GM18861 (cell line): ENCODE measurements at regions not wholly inside any gene's neighbourhood (a gene's known extent, or its start where the extent isn't known, plus 50 kb on each side); places are given as distances from the start of the nearest gene placed in this dataset.
"Not testable (repeated sequence)": the region's sequence is repeated elsewhere in the genome, so short reads cannot be mapped to it uniquely, and the experiment has no call there.

ENCODE experiments used
- ATAC-seq: cut with Tn5 transposase; IDR thresholded peaks from one replicate; pipeline ENCODE4 v1.9.1; 2021; ENCODE audit not compliant: unreplicated experiment

DNA sequence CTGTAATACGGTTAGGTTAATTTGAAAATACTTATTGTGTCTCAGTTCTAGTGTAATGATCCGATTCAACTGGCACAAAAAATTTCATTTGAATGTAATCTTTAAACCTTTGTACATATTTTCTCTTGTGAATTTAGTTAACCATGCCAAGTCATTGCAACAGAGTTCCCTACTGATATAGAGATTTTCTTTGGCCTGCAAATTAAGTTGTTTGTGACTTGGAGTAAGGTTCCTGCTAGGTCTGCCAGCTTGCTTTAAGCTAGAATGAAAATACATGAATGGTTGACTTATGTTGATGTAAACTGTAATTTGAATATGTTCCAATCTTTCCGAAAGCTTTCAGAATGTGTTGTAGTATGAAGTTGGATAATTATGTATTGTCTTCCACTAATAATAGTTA, 1004.1 kb upstream of the EDIL3 start:
- no peak for ATAC-seq

DNA sequence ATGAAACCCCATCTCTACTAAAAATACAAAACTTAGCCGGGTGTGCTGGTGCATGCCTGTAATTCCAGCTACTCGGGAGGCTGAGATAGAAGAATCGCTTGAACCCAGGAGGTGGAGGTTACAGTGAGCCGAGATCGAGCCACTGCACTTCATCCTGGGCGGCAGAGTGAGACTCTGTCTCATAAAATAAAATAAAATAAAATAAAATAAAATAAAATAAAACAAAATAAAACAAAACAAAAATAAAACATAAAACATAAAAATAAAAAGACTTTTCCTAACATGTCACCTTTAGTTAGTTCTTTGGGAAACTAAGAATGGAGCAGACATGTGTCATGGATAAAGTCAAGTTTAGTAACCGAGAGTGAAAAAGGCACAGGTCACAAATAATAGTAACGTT, 1007.6 kb upstream of the EDIL3 start:
- ATAC-seq = not testable (repeated sequence)

DNA sequence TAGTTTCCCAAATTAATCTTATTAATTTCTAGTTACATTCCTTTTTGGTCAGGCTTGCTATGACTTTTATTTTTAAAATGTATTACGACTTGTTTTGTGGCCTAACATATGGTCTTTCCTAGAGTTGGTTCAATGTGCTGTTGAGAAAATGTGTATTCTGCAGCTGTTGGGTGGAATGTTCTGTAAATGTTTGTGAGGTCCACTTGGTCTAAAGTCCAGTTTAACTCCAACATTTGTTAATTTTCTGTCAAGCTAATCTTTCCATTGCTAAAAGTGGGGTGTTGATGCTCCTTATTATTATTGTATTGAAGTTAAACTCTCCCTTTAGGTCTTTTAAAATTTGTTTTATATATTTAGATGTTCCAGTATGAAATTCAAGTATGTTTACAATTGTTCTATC, 1010.8 kb upstream of the EDIL3 start:
- ATAC-seq = no peak

DNA sequence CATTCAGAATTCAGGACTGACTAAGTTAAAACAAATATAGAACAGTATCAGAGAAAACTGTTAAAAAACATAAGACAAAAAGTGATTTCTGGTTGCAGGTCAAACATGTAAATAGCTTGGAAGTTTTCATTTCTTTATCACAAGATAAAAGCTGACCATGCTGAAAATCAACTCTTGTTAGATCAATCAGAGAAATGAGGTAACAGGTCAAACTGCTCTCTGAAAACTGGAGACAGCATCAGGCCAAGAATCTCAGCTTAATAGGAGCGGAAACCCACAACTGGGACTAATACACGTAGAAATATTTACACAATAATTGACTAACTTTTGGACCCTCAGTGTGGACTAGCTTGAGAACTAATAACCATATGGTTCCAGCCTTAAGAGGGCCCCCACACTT, 1012.8 kb upstream of the EDIL3 start:
- ATAC-seq = no peak

DNA sequence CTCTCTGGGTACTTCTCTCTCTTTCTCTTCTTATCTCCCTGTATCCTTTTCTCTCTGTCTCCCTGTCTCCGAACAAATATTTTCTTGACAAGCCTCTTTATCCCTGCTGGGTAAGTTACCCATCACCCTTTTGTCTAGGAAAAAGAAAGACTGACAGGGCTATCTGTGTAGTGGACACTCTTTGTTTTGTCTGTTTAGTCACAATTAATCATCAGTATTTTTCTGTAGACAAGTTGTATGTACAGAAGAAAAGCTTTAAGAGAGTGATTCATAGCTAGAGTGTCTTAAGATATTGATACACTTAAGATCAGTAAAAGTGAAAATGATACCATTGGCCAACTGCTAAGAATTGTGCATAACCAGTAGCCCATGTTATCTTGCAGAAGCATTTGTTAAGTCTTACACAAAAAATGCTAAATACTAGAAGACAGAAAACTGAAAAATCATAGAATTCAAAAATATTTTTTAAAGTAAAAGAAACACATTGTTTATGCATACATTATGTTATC, 1043.8 kb upstream of the EDIL3 start:
- ATAC-seq = no peak

DNA sequence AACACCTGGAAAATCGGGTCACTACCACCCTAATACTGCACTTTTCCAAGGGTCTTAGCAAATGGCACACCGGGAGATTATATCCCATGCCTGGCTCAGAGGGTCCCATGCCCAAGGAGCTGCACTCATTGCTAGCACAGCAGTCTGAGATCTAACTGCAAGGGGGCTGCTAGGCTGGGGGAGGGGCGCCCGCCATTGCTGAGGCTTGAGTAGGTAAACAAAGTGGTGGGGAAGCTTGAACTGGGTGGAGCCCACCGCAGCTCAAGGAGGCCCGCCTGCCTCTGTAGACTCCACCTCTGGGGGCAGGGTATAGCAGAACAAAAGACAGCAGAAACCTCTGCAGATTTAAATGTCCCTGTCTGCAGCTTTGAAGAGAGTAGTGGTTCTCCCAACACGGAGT, 1047.0 kb upstream of the EDIL3 start:
- ATAC-seq = not testable (repeated sequence)

DNA sequence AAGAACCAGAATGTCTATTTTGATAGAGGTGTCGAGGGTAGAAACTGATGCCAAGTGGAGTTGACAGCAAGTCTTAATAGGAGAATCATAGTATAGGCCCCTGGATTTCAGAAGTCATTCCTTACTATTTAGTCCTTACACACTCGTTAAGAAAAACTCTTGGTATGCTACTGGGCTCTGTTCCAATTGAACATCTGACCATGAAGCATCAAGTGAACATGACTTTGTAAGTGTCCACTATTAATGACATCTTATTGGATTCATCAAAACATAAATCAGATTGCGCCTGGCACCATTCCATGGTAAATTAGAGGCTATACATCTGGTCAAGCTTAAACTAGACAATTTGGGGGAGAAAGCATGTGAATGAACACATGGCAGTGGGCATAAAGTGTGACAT, 1056.5 kb upstream of the EDIL3 start:
- ATAC-seq = no peak

DNA sequence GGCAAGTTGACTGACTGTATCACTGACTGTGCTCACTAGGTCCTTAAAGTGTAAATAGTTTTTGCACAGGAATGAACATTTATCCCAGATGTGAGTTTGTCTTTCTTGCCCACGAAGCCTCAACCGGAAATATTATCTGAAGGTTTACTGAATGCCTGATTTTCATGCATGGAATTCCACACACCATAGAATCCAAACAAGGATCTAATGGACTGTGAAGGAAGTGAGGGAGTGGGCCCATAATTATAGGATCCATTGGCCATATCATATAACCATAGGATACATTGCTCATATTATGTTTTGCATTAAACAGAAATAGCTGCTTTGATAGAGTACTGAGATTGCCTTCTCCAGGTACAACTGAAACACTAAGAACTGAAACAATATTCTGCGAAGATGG, 1057.2 kb upstream of the EDIL3 start:
- ATAC-seq = no peak

DNA sequence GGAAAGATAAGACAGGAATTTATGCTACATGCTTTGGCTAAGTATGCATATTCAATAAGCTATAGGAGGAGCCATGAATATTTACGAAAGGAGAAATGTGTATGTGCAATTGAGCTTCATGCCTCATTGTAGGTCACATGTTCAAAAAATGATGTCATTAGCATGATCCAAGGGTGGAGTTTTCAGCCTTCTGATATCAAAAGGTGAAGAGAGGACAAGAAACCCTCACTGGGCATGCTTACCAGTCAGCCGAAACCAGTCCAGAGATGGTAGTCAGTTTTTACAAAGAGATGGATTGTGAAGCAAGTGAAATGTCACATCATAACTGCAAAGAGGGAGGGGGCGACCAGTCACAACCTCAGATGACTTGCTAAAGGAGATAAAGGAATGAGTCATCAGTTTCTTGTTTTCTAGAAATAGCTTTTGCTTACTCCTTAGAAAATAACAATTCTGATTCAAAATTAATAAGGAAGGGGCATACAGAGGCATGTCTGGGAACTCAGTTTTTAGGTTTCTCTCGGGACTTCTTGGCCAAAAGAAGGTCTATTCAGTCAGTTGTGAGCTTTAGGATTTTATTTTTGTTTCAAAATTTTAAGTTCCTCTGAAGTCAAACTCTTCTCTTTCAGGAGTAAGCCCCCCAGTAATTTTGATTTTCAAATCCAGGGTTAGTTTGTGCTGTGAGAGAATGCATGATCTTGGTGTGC, 1067.8 kb upstream of the EDIL3 start:
- ATAC-seq = no peak

DNA sequence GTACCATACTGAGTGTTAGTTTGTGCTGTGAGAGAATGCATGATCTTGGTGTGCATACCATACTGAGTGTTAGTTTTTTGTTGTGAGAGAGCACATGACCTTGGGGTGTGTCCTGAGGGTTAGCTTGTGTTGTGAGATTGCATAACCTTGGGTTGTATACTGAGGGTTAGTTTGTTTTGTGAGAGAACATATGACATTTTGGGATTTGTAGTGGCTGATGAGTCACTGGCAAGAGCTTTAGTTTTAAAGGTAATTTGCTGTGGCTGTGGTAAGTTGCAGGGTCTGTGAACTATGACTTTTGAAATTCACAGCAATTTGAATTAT, 1068.3 kb upstream of the EDIL3 start:
- ATAC-seq = no peak

DNA sequence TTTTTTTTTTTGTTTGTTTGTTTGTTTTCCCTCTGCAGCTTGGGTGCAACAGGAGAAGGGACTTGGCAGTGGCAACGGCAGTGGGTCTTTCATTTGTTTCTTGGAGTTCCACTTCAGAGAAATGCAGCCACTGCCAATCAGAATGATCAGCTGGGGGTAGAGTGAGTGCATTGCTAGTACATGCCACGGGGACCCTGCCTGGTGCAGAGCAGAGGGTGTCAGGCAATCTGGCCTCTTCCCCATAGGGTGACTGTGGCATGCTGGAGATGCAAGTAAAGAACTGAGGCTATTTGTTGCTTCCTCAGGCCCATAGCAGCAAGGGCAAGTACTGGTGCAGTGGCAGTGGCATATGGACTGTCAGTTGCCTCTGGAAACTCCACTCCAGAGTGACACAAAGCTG, 1073.6 kb upstream of the EDIL3 start:
- ATAC-seq = no peak

DNA sequence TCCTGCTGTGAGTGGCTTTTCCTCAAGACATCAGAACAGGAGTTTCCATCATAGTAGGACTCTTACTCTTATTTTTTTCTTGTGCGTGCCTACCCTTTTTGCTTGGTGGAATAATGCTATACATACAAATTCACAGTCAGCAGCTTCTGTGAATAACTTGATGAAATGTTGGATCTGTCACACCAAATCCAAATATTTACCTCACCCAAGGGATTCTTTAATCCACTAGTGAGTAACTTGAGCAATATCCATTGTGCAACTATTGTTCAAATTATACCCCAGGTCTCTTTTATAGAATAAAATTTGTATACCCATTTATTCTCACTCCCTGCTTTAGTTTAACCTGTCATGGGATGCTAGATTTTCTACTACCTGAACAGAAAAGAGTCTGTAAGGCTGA, 1078.3 kb upstream of the EDIL3 start:
- no peak for ATAC-seq

DNA sequence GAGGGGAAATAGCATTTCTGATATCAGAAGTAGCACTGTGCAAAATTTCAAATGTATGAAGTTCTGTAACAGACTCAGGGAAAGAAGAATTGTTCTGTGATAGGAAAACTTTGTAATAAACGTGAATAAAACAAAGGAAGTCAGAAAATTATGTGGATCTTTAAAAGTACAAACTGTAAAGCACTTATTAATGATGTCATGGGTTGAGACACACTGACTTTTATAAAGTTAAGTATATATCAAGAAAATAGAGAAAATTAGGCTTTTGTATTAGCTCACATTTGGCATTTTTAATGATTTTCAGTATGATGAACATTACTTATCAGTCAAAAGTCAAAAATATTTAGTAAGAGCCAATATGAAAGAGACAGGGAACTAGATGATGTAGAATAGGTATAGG, 1081.7 kb upstream of the EDIL3 start:
- no peak for ATAC-seq

DNA sequence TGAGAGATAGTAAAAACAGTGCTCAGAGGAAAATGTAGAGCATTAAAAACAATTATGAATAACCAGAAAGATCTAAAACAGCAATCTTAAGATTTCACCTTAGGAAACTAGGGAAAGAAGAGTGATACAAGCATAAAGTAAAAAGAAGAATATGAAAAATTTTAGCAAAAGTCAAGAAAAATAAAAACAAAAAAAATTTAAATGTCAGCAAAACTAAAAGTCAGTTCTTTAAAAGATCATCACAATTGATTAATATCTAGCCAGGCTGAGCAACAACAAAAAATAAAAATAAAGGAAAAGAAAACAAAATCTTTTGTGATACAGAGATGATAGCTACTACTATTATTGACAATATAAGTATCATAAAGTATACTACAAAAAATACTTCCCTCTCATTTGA, 1088.1 kb upstream of the EDIL3 start:
- ATAC-seq = no peak

DNA sequence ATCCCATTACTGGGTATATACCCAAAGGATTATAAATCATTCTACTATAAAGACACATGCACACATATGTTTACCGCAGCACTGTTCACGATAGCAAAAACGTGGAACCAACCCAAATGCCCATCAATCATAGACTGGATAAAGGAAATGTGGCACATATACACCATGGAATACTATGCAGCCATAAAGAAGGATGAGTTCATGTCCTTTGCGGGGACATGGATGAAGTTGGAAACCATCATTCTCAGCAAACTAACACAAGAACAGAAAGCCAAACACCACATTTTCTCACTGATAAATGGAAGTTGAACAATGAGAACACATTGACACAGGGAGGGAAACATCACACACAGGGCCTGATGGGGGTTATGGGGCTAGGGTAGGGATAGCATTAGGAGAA, 1090.5 kb upstream of the EDIL3 start:
- ATAC-seq = not testable (repeated sequence)

DNA sequence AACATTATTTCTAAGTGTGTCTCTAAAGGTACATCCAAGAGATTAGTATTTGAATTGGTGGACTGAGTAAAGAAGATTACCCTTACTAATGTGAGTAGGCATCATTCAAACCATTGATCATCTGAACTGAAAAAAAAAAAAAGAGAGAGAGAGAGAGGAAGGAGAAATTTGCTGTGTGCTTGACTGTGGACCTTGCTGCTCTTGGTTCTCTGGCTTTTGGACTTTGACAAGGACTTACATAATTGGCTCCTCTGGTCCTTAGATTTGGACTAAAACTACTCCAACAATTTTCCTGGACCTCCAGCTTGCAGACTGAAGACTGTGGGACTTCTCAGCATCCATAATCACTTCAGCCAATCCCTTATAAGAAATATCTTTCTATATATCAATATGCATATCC, 1091.9 kb upstream of the EDIL3 start:
- no peak for ATAC-seq

DNA sequence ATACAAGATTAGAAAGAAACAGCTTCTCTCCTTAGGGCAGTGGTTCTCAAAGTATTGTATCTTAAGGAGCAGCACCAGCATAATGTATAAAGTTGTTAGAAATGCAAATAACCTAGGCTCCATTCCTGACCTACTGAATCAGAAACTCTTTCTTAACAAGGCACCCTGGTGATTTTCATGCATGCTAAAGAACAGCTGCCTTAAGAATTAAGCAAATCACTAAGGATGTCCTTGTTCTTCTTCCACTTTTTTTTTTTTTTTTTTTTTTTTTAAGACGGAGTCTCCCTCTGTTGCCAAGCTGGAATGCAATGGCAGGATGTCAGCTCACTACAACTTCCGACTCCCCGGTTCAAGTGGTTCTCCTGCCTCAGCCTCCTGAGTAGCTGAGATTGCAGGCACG, 1095.2 kb upstream of the EDIL3 start:
- ATAC-seq = no peak

DNA sequence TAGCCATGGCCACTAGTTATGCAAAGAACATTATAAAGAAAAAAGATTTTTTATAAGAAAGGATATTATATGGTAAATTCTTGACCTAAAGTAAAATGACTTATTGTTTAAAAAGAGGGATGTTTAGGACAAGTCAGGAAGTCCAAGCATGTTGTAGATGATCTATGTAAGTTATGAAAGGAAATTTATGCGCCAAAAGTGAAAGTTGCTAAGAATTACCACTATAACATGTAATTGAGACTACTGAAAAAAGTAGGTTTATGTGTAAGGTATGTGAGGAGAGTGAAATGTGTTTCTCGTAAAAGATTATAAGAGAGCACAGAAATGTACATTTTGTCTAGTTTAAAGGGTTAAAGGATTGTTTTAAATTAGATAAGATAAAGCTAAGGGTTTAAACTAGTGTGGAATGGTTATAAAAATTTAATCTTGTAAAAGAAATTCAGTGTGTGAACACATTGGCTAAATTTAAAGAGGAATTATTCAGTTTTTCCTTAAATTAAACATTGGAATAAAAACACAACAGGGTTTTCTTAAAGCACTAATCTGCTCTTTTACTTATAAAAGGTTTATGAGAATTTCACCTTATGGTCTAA, 1100.4 kb upstream of the EDIL3 start:
- no peak for ATAC-seq

DNA sequence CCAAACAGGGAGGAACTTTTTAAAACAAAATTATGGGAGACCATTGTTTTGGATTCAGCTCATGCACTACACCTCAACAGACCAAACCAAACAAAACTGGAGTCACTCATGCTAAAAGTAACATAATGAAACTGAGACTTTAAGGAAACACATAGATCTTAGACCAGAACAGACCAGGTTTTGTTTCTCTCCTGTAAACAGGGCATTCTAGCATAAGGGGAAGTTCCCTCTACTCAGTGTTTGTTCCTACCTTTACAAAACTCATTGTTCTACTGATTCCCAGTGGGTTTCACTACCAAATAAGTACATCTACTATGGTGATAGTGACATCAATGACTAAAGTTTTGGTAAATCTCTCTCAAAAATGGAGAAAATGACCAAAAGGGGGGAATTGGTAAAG, 1103.6 kb upstream of the EDIL3 start:
- no peak for ATAC-seq

DNA sequence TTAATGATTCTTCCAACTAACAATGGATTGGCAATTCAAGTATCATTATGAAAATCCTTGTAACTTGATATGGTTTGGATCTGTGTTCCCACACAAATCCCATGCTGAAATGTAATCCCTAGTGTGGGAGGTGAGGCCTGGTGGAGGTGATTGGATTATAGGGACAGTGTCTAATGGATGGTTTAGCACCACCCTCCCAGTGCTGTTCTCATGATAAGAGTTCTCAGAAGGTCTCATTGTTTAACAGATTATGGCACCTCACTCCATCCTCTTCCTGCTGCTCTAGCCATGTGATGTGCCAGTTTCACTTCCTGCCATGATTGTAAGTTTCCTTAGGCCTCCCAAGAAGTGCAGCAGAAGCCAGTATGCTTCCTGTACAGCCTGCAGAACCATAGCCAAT, 1116.2 kb upstream of the EDIL3 start:
- ATAC-seq = no peak

DNA sequence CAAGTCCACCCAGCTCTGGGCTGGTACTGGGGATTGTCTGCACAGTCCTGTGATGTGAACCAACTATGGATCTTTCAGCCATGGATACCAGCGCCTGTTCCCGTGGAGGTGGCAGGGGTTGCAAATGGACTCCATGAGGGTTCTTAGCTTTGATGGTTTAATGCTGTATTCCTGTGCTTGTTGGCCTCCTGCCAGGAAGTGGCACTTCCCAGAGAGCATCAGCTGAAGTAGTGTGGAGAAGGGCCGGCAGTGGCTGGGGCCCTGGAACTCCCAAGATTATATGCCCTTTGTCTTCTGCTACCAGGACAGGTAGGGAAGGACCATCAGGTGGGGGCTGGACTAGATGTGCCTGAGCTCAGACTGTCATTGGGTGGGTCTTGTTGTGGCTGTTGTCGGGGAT, 1104.8 kb upstream of the COX7C start:
- ATAC-seq = no peak

DNA sequence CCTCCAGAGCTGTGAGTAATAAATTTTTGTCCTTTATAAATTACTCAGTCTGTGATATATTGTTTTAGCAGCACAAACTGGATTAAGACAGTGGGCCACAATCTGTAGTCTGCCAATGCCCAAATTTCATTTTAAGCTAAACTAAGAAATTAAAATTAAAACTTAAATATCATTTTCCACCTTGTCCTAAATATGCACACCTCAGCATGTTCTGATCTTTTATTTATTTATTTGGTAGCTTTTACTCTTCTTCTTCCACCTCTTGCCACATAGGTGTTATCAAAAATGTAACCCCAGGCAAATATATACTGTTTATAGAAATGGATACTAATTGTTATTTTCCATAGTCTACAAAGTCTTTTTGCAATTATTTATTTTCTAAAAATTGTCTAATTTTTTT, 1102.2 kb upstream of the COX7C start:
- ATAC-seq = no peak

DNA sequence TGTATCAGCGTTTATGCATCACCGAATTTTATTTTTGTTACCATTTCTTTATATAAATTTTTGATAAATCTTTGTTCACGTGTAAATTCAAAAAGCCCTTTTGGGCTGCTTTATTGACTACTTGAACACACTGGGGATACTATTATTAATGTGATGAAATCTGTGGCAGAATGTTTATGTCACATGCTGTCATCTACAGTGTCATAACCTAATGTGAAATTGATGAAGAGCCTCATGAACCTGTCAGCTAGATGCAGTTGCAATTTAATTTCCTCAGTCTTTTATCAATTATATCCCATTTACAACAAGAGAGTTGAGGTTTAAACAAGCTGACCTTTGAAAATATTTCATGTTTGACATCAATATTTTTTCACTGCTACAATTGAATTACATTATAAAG, 1100.4 kb upstream of the COX7C start:
- ATAC-seq = no peak
